Glomerular endothelial cell (primary cell): ENCODE measurements at regions not wholly inside any gene's neighbourhood (a gene's known extent, or its start where the extent isn't known, plus 50 kb on each side); places are given as distances from the start of the nearest gene placed in this dataset.

Experiments used
- DNase-seq: peaks from one replicate; pipeline ENCODE4 v3.0.0-alpha.2; 2011; ENCODE audit warnings: low read depth, low spot score; ENCODE audit errors: extremely low read depth

GRCh38 chr10:52678611-52679010 is 94.0 kb downstream of the MBL2 start:
- DNase-seq, result no peak

- DNase-seq, result no peak
These were observed 93.5 kb downstream of the MBL2 start for GRCh38 chr10:52679117-52679516.

- DNase-seq, result no peak
These were observed 89.8 kb downstream of the MBL2 start for GRCh38 chr10:52682766-52683165.

GRCh38 chr10:52683776-52684175 is 88.8 kb downstream of the MBL2 start:
- DNase-seq, result no peak

- DNase-seq, result no peak
These were observed 83.7 kb downstream of the MBL2 start for GRCh38 chr10:52688899-52689298.

GRCh38 chr10:52696232-52696631 is 76.4 kb downstream of the MBL2 start:
- DNase-seq, result no peak

GRCh38 chr10:52701647-52702046 is 70.9 kb downstream of the MBL2 start:
- no peak for DNase-seq

- no peak for DNase-seq
These were observed 69.1 kb downstream of the MBL2 start for GRCh38 chr10:52703451-52703850.

- DNase-seq, result peak; percentile 39
These were observed 68.7 kb downstream of the MBL2 start for GRCh38 chr10:52703898-52704297.

GRCh38 chr10:52706332-52707070 is 66.1 kb downstream of the MBL2 start:
- DNase-seq, result no peak
